GM23338 (cell line): ENCODE measurements at regions not wholly inside any gene's neighbourhood (a gene's known extent, or its start where the extent isn't known, plus 50 kb on each side); places are given as distances from the start of the nearest gene placed in this dataset.

Experiments
- ATAC-seq: fragments of 200-7000 bp; cut with Tn5 transposase; 3 replicates; pipeline ENCODE4 v1.9.1; 2020
- DNase-seq: peaks from one replicate; pipeline ENCODE4 v3.0.0-alpha.2; 2015; ENCODE audit warnings: low spot score
- H2AFZ ChIP-seq: fragments of 200-600 bp; sonication (generic); 2 replicates; pipeline ENCODE4 v1.8.0; 2016; ENCODE audit warnings: antibody characterized with exemption, mild to moderate bottlenecking, moderate library complexity
- H3F3A ChIP-seq: fragments of 200-600 bp; sonication (generic); replicated peaks from 2 replicates; pipeline ENCODE4 v1.8.0; 2017; ENCODE audit warnings: antibody characterized with exemption, mixed run types, low read depth
- H3K27ac ChIP-seq: fragments of 200-600 bp; sonication (generic); 2 replicates; pipeline ENCODE4 v1.6.1; 2016; ENCODE audit warnings: low read depth
- H3K27me3 ChIP-seq: fragments of 200-600 bp; sonication (generic); 2 replicates; pipeline ENCODE4 v1.8.0; 2016; ENCODE audit warnings: mild to moderate bottlenecking, mixed run types, moderate library complexity; ENCODE audit not compliant: insufficient read depth
- H3K36me3 ChIP-seq: fragments of 200-600 bp; sonication (generic); 2 replicates; pipeline ENCODE4 v1.8.0; 2016; ENCODE audit warnings: mild to moderate bottlenecking; ENCODE audit not compliant: insufficient read depth
- H3K4me1 ChIP-seq: fragments of 200-600 bp; sonication (generic); 2 replicates; pipeline ENCODE4 v1.8.0; 2016; ENCODE audit warnings: mild to moderate bottlenecking, moderate library complexity; ENCODE audit not compliant: insufficient read depth
- H3K4me2 ChIP-seq: fragments of 200-600 bp; sonication (generic); 2 replicates; pipeline ENCODE4 v1.7.1; 2017; ENCODE audit warnings: mixed run types
- H3K4me3 ChIP-seq: fragments of 200-600 bp; sonication (generic); 2 replicates; pipeline ENCODE4 v1.6.1; 2016; ENCODE audit warnings: mixed run types
- H3K79me2 ChIP-seq: fragments of 200-600 bp; sonication (generic); replicated peaks from 2 replicates; pipeline ENCODE4 v1.8.0; 2017; ENCODE audit warnings: mild to moderate bottlenecking; ENCODE audit not compliant: insufficient read depth
- H3K9me2 ChIP-seq: fragments of 200-600 bp; sonication (generic); 2 replicates; pipeline ENCODE4 v1.8.0; 2017; ENCODE audit not compliant: insufficient read depth
- H4K20me1 ChIP-seq: fragments of 200-600 bp; sonication (generic); replicated peaks from 2 replicates; pipeline ENCODE4 v1.8.0; 2017; ENCODE audit warnings: mild to moderate bottlenecking; ENCODE audit not compliant: insufficient read depth
- H3K27ac Mint-ChIP-seq: 2 replicates; pipeline ENCODE4 v1.8.0; 2020; ENCODE audit warnings: inconsistent platforms, mild to moderate bottlenecking, moderate library complexity, mixed read lengths
- H3K27me3 Mint-ChIP-seq: 3 replicates; pipeline ENCODE4 v1.8.0; 2022; ENCODE audit warnings: low read depth, mild to moderate bottlenecking, moderate library complexity, mixed read lengths, inconsistent platforms; ENCODE audit not compliant: insufficient read depth, poor library complexity
- H3K36me3 Mint-ChIP-seq: 3 replicates; pipeline ENCODE4 v1.8.0; 2021; ENCODE audit warnings: low read depth, mild to moderate bottlenecking, inconsistent platforms, moderate library complexity, mixed read lengths
- H3K4me1 Mint-ChIP-seq: 3 replicates; pipeline ENCODE4 v1.8.0; 2020; ENCODE audit warnings: mild to moderate bottlenecking, inconsistent platforms, mixed read lengths
- H3K4me3 Mint-ChIP-seq: 3 replicates; pipeline ENCODE4 v1.8.0; 2021; ENCODE audit warnings: moderate library complexity, mild to moderate bottlenecking, inconsistent platforms, mixed read lengths
- H3K9me3 Mint-ChIP-seq: 3 replicates; pipeline ENCODE4 v1.8.0; 2020; ENCODE audit warnings: moderate library complexity, mild to moderate bottlenecking, inconsistent platforms, mixed read lengths
- EZH2phosphoT487 ChIP-seq: fragments of 200-600 bp; sonication (generic); IDR thresholded peaks from one replicate; pipeline ENCODE4 v1.8.1; 2018; ENCODE audit warnings: antibody characterized with exemption; ENCODE audit not compliant: unreplicated experiment
- STAT1 ChIP-seq: IDR thresholded peaks from one replicate; pipeline ENCODE4 v1.6.1; 2016; ENCODE audit warnings: antibody characterized with exemption; ENCODE audit not compliant: unreplicated experiment
- ZNF462 ChIP-seq: fragments of 250-450 bp; sonication (Bioruptor Pico); IDR thresholded peaks from 2 replicates; pipeline ENCODE4 v1.5.0; 2020; ENCODE audit warnings: mild to moderate bottlenecking, moderate library complexity
- TF ChIP-seq, protein P1 (sequence below): IDR thresholded peaks from one replicate; pipeline ENCODE4 v1.6.1; 2018; ENCODE audit warnings: antibody characterized with exemption; ENCODE audit not compliant: unreplicated experiment

- TF ChIP-seq, protein P1, sequence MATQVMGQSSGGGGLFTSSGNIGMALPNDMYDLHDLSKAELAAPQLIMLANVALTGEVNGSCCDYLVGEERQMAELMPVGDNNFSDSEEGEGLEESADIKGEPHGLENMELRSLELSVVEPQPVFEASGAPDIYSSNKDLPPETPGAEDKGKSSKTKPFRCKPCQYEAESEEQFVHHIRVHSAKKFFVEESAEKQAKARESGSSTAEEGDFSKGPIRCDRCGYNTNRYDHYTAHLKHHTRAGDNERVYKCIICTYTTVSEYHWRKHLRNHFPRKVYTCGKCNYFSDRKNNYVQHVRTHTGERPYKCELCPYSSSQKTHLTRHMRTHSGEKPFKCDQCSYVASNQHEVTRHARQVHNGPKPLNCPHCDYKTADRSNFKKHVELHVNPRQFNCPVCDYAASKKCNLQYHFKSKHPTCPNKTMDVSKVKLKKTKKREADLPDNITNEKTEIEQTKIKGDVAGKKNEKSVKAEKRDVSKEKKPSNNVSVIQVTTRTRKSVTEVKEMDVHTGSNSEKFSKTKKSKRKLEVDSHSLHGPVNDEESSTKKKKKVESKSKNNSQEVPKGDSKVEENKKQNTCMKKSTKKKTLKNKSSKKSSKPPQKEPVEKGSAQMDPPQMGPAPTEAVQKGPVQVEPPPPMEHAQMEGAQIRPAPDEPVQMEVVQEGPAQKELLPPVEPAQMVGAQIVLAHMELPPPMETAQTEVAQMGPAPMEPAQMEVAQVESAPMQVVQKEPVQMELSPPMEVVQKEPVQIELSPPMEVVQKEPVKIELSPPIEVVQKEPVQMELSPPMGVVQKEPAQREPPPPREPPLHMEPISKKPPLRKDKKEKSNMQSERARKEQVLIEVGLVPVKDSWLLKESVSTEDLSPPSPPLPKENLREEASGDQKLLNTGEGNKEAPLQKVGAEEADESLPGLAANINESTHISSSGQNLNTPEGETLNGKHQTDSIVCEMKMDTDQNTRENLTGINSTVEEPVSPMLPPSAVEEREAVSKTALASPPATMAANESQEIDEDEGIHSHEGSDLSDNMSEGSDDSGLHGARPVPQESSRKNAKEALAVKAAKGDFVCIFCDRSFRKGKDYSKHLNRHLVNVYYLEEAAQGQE = no peak
- no peak for TF ChIP-seq STAT1
- TF ChIP-seq EZH2phosphoT487 = no peak
Measured at GRCh38 chr5:120314191-120314590, 149.9 kb upstream of the PRR16 start (continued).

DNA sequence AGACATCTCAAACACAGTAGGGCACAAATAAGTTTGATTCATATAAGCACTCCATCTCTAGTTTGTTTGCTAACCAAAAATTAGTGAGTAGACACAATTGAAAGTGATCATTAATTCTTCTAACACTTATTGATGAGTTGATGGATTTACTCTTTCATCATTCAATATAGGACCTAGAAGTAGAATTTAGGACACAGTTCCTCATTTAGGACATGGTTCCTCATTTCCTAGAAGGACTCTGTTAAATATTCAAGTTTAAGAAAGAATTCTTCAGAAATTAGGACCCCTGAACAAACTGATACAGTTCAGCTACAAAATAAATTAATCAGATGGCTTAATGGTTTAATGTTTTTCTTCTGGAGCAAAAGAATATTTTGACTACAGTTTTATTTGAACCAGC, 143.5 kb upstream of the PRR16 start:
- Mint-ChIP-seq H3K4me1 (peaks cover 4% of the 10 kb centered on the region; the same call in 1 of the 3 replicates), H3K4me3 (no peak overlapping the region), H3K27ac (no peak overlapping the region), H3K36me3 (peaks cover 8% of the 10 kb centered on the region), H3K9me3 (peaks cover 7% of the 10 kb centered on the region; the same call in 2 of the 3 replicates), H3K27me3 (peaks cover 1% of the 10 kb centered on the region)
- no peak for TF ChIP-seq ZNF462 (CRISPR knock-in tag)
- Histone ChIP-seq H3K27me3 (no peaks in the 10 kb centered on the region), H3K36me3 (no peaks in the 10 kb centered on the region), H4K20me1 (no peaks in the 10 kb centered on the region), H3K4me2 (no peak overlapping the region), H3K27ac (no peak overlapping the region), H2AFZ (no peak overlapping the region), H3K4me3 (no peak overlapping the region), H3F3A (no peaks in the 10 kb centered on the region), H3K79me2 (no peaks in the 10 kb centered on the region), H3K9me2 (peaks cover 3% of the 10 kb centered on the region; the same call in 1 of the 2 replicates), H3K4me1 (no peaks in the 10 kb centered on the region)
- ATAC-seq = no peak
- no peak for DNase-seq
